NCI-H2196 (cell line): ENCODE measurements at regions not wholly inside any gene's neighbourhood (a gene's known extent, or its start where the extent isn't known, plus 50 kb on each side); places are given as distances from the start of the nearest gene placed in this dataset.
"Not testable (repeated sequence)": the region's sequence is repeated elsewhere in the genome, so short reads cannot be mapped to it uniquely, and the experiment has no call there.

Source experiments
- DNase-seq: peaks from one replicate; lab custom pipeline; 2025; ENCODE audit not compliant: unreplicated experiment; lab: John Stamatoyannopoulos, UW

DNA sequence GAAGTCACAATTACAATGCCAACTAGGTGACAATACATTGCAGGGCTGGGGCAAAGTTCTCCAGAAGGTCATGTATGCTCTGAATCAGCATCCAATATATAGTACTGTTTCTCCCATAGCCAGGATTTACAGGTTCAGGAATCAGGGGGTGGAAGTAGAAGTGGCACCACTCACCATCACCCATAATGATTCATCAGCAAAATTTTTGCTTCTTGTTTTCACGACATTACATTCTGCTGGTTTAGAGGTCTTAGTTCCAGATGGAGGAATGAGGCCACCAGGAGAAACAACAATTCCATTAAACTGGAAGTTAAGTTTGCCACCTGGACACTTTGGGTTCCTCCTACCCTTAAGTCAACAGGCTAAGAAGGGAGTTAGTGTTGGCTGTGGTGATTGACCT lies 505.9 kb downstream of the SLC6A15 start:
- DNase-seq = not testable (repeated sequence)

DNA sequence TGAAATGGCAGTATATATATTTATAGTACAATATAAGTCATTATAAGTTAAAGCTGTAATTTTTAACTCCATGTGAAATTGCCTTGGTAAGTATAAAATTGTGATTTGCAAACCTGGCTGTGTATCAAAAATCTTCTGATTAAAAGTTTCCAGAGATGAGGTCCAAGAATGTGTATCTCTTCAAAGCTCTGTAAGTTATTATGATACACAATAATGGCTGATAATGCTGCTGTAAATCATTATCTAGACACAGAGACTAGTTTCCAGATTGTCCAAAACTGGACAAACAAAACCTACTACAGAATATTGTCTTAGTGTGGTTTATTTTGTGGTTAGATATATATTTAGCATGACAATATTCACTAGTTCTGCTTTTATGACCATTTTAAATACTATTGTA lies 514.8 kb downstream of the SLC6A15 start:
- DNase-seq = no peak

DNA sequence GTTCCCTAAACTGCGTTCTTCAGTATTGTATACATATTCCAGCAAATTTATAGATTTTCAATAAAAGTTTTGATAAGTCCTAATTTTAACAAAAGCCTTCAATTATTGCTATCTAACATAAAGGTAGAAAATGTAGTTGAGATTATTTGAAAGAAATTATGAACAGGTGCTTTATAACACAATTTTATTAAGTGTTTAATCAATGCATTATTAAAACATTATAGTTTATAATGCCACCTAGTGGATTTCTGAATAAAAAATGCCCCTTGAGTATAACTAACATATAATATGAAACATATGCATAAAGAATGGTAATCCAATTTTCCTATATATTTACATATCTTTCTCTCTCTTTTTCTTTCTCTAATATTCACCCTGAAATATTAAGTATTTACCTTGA lies 515.3 kb downstream of the SLC6A15 start:
- peak; percentile 7 for DNase-seq

DNA sequence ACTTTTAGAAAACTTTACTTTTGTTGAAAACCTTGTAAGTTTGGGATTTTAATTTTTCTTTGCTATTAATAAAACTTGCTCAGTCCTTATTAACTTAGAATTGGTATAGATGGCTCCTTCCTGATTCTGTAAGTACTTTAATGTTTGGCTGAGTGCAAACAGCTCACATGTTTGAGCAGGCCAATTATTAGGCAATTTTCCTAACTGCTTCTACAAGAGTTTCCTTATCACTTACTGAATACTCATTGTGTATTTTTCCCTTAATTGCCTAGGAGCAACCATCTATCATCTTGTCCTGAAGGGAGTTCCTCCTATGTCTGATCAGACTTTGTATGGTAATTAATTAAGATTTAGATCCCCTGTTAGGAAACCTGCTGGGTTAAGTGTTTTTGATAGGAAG lies 521.4 kb downstream of the SLC6A15 start:
- DNase-seq = not testable (repeated sequence)

DNA sequence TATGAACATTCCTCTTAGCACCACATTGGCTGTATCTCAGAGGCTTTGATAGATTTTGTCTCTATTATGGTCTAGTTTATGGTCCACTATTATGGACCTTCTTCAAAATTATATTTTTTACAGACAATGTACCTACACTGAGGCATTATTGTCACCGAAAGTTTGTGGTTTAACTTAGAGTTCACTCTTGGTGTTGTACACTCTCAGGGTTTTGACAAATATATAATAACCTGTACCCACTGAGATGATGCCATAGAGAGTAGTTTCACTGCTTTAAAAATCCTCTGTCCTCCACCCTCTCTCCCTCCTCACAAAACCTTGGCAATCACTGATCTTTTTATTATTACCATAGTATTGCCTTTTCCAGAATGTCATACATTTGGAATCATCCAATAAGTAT lies 528.2 kb downstream of the SLC6A15 start:
- no peak for DNase-seq

DNA sequence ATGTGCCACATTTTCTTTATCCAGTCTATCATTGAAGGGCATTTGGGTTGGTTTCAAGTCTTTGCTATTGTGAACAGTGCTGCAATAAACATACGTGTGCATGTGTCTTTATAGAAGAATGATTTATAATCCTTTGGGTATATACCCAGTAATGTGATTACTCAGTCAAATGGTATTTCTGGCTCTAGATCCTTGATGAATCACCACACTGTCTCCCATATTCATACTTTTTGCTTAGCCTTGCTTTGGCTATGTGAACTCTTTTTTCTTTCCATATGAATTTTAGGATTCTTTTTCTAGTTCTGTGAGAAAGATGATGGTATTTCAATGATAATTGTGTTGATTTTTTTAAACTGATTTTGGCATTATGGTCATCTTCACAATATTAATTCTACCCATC lies 530.1 kb downstream of the SLC6A15 start:
- DNase-seq = not testable (repeated sequence)

DNA sequence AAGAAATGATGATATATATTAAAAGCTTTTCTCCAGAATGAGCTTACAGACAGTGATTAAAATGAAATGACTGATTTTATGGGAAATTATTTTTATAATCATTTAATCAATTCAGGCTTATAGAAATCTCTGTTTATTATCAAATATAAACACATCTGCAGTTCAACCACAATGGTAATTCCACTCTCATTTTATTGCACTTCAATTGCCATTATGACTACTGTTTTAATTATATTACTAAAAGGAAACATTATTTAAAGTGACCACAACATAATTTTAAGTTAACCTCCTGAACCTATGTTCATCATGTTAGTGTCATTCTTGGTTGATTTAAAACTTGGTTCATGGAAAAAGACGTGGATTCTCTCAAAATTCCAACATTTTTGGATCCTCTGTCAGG lies 536.3 kb downstream of the SLC6A15 start:
- DNase-seq = no peak

DNA sequence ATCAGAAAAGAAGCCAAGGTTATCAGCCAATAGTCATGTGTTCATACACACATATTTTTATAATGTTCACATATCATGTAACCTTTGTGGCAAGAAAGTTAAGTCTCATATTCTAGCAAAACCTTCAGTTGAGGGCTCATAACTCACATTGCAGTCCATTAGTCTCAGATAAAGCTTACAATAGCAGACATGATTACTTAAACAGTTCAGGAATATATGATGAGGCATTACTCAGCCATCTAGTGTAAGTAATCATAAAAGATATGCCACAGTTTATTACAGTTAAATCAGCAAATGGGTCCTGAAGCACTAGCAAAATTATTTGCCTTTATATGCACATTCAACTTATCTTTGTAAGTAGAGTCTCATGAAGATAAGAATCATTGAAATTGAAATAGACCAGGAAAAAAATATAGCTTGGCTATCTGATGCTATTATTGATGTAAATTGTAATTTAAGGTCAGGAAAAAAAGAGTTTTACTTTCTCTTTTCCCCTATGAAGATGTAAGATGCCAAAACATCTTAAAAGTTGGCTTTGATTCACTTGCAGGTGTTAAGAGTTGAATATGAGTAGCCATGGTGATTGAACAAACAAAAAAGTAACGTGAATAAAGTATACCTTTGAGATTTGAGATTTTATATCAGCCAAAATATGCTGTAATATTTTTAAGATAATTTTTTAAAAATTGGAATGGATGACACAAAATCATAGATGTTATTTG lies 537.0 kb downstream of the SLC6A15 start:
- DNase-seq = no peak

DNA sequence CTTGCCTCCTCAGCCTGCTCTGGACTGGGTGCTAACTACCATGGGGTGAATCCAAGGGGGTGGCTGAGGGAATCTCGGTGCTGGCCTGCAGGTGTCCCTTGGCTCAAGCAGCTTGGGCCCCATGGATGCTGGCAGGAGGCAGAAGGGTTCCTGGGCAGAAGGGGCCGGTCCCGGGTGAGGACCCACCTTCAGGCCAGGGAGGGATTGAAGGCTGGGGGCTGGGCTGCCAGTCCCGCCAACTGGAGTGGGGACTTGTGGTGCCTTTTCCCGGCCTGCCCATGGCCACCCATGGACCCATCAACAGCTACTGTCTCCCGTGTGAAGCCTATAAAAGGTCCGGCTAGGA lies 550.1 kb downstream of the SLC6A15 start:
- no peak for DNase-seq

DNA sequence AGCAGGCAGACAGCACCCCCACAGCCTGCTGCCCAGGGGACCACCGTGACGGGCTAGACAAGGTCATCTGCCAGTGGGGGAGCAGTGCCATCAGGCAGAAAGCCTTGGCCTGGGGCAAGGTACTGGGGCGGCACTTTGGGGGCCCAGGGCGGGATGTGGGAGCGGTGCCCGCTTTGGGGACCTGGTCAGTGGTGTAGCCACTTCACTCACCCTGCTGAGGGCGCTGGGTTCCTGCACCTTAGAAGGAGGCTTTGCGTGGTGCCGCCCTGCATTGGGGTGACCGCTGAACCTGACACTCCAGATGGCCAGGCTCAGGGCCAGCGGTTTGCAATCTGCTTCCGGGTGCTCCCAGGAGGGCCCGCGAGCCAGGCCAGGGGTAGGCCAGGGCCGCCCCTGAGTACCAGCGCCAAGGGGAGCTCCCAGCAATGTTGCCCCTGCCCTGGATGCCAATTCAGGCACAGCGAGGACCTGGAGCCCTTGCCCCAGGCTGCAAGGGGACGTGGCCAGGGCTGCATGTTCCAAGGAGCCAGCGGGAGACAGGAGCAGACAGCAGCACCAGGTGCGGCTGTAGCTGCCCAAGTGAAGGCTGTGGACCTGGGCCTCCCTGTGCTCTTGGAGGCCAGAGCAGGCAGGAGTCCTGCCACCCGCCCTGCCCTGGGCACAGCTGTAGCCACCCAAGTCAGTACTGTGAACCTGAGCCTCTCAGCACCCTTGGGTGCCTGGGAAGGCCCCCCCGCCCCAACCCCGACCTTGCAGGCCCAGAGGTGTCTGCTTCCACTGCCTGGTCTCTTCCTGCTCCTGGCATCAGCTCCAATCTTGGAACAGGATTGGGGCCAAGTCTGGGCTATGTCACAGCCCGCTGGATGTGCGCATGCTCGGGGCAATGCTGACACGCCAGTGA lies 550.7 kb downstream of the SLC6A15 start:
- no peak for DNase-seq

DNA sequence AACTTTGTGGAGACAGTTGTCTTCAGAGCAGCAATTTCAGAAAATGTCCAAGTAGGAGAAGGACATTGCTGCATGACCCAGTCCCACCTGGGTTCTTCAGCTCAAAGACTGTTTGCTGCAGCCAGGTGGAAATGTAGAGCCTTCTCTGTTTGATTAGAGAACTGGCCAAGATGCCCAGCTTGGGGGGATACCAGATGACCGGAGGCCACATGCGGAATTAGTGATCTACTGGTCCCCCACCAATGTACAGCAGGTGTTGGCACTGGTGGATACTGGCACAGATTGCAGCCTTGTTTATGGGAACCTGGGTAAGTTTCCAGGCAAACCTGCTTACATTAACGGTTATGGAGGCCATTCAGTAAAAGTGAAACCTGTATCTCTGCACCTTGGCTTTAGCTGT lies 555.3 kb downstream of the SLC6A15 start:
- DNase-seq = no peak

DNA sequence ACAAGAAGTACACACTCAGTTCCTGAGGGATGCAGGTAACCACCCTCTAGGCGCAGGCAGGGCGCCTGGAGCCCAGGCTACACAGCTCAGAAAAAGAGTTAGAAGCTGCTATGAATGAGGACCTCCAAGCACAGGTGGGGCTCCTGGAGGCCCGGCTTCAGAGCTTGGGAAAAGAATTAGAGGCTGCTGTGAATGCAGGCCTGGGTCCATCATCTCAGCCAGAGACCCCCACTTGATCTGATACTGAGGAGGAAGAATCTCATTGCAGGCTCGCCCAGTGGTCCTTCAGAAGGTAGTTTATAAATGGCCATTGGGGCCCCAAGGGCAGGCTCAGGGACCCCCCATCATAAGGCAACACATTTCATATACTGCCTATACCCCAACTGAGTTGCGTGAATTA lies 556.4 kb downstream of the SLC6A15 start:
- DNase-seq = no peak

DNA sequence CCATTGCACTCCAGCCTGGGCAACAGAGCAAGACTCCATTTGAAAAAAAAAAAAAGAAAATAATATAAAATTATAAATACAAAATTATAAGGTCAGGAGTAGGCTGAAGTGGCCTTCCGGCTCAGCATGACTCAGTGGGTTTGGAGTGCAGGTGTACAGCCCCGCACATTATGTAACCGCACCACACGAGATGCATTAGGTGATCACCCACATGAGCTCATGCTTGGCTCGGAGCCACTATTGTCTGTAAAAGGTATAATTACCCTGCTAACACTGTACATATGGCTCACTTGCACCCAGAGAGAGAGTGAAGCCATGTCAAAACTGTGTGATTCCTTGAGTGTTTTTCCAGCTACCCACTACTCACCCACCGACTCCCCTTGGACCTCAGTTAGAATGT lies 557.0 kb downstream of the SLC6A15 start:
- no peak for DNase-seq

DNA sequence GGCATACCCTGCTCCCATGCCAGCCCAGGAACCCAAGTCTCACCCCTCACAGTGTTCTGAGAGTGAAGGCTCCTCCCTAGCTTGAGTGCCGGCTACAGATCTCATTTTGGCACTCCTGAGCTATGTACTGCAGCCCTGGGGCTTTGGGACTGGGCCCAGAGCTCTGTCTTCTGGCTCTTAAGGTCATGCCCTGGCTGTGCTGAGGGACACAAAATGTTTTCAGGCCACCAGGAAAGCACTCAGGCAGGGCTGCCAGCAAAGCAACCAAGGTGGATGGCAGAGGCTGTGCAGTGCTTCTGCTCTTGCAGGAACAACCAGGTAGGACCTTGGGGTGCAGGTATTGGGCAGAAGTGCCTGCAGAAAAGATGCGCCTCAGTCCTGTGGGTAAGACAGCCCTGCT lies 564.0 kb downstream of the SLC6A15 start:
- no peak for DNase-seq

DNA sequence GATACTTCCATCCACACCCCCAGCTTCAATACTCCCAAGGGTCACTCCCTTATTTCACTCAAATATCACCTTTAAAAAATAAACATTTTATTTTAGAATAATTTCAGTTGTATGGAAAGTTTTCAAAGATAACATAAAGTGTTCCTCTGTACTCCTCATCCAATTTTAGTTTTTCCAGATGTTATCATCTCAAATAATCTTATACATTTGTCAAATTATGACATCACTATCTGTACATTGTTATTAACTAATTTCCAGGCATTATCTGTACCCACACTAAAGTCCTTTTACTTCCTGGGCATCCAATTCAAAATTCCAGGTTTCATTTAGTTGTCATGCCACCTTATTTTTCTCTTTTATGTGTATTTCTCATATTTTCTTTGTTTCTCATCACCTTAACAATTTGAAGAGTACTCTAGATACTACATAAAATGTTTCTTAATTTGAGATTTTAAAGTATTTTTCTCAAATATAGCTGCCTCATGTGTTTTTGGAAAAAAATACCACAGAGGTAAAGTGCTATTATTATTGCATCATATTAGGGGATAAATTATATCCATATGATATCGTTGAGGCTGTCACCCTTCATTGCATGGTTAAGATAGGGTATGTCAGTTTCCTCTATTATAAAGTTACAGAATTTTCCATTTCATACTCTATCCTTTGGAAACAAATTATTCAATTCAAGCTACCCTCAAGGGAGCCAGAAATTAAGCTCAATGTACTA lies 571.0 kb downstream of the SLC6A15 start:
- DNase-seq = no peak

DNA sequence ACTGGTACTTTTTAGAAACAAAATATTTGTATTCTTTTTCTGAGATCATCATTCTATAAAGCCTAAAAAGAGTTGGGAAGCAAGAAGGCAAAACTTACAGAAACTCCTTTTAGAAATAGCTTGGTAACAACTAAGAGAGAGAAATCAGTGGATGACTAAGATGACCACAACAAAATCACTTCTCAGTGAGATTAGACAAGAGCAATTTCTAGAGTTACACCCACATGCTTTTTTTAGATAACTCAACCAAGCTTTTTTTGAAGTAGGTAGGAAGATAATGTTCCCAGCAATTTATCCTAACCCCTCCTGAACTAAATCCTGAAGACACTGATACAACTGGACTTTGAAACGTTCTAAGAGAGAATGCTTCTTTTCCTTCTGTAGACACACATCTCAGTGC lies 576.4 kb downstream of the SLC6A15 start:
- no peak for DNase-seq

DNA sequence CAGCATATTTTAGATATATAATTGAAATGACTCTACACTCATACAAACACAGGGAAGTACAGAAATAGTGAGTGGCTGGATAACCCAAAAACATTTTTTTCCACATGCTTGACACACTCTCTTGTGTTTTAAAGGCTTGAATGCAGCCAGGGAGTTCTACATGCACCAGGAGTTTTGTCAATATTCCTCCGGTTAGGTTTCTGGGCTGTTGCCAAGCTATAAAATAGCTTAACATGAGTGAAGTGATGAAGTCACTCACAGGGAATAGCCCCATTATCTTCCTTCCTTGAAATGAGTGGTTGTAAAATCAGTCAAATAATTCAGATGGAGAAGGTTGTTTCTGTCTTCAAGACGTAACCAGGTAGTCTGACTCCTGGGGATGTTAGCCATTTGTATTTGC lies 582.7 kb downstream of the SLC6A15 start:
- DNase-seq = no peak

DNA sequence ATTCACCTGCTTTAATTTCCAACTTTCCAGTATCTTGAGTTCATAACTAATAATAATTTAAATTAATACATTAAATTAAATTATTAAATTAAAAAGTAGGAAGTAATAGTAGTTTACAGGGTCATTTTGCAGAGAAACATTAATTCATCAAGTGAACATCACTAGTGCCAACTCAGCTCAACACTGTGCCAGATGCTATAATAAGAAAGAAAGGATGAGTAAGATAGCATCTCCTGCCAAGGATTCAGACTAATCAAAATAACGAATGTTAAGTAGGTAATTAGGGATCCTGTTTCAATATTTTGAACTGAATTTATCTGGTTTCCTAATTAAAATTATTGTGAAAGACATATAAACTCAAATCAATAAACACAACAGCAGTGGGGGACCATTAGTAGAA lies 596.7 kb downstream of the SLC6A15 start:
- no peak for DNase-seq

DNA sequence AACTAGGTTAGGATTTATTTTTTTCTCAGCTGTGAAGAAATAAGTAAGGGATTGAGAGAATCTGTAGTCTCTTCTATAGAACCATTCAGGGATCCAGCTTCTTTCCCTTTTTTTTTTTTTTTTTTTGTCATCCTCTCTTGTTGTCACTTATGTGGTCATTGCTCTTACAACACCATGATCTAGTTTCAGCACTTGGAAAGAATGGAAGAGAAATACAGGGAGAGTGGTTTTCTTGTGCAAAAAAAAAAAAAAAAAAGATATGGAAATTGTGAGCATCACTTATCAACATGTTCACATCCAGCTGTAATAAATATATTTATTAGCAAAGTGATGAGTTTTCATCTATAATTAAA lies 599.3 kb downstream of the SLC6A15 start:
- no peak for DNase-seq

DNA sequence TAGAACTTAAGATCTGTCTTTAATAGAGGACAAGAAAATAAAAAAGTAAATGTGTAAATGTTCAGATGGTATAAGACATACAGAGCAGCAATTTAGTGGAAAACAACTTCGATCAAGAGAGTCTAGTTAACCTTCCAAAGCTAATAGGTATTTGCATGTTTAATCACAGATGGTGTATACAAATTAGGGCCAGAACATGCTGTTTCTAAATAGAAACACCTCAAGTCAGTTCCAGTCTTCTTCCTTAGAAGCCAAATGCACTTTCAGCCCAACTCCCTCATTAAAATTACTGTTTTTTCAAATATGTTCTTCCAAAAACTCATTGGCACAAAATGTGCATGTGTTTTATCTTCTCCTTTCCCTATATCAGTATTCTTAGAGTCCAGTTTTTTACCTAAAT lies 604.4 kb downstream of the SLC6A15 start:
- DNase-seq = no peak

DNA sequence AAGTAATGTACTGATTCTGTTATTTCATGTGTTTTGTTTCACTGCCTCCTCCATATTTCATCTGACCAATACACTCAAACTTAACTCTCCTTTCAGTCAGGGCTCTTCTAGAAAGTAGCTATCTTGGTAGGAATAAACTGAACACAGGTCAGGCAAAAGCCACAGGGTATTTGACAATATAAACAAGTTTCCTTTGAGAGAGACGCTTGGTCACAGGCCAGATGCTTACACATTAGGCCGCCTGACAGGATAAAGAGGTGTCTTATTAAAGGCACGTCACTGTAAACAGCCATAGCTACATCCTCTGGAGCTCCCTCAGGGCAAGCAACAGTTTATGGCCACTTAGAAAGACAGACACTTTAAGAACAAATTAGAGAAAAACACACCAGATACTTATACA lies 607.5 kb downstream of the SLC6A15 start:
- no peak for DNase-seq

DNA sequence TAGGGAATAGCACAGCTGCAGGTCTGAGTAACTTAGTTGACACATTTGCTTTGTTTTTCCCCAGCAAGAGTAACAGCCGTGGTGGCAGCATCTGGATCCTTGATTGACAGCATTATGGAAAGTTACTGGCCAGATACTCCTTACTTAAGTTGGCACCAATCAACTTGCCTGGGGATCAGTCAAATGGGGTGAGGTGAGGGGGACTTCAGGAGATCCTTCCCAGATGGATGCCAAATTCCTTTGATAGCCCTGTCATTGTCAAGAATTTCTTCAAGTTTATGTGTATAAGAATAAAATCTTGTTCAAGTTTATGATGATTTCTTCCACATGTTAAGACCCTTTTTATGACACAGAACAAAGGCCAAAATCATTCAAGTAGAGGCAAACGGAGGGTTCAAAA lies 618.4 kb downstream of the SLC6A15 start:
- DNase-seq = no peak
